ENCODE measurements at regions not wholly inside any gene's neighbourhood (a gene's known extent, or its start where the extent isn't known, plus 50 kb on each side); places are given as distances from the start of the nearest gene placed in this dataset.

- TF ChIP-seq CTCF (IDR thresholded peaks at IDR 0.05; ENCODE audit: low read depth, low read length) (no peak), POLR2A (IDR thresholded peaks at IDR 0.05; ENCODE audit: extremely low read depth, insufficient read length) (no peak)
Measured at GRCh38 chr13:80473695-80474094, 132.8 kb upstream of the SPRY2 start.
